Mucosa of descending colon (tissue), 3 donors: ENCODE measurements at regions not wholly inside any gene's neighbourhood (a gene's known extent, or its start where the extent isn't known, plus 50 kb on each side); places are given as distances from the start of the nearest gene placed in this dataset.

ENCODE experiments used
- ATAC-seq: fragments of 200-7000 bp; cut with Tn5 transposase; one replicate; pipeline ENCODE4 v1.9.1; 2020; ENCODE audit warnings: mild to moderate bottlenecking, moderate library complexity
- DNase-seq, 3 donors: peaks; one replicate each; pipeline ENCODE4 v3.0.0-alpha.2; 2020
- H3K36me3 ChIP-seq: fragments of 200-600 bp; one replicate; pipeline ENCODE4 v1.8.0; 2021; ENCODE audit warnings: low read depth, mild to moderate bottlenecking
- H3K4me1 ChIP-seq: fragments of 200-600 bp; one replicate; pipeline ENCODE4 v1.8.0; 2021; ENCODE audit warnings: low read depth, mild to moderate bottlenecking
- H3K4me3 ChIP-seq: fragments of 200-600 bp; one replicate; pipeline ENCODE4 v1.8.0; 2021; ENCODE audit warnings: mild to moderate bottlenecking
- H3K9me3 ChIP-seq: fragments of 200-600 bp; one replicate; pipeline ENCODE4 v1.8.0; 2021; ENCODE audit warnings: mild to moderate bottlenecking
- CTCF ChIP-seq: fragments of 200-600 bp; IDR thresholded peaks from one replicate; pipeline ENCODE4 v1.8.0; 2022; ENCODE audit warnings: antibody characterized with exemption, mild to moderate bottlenecking
- intact Hi-C, 2 donors: fragments of 100-400 bp; cut with DNase I in 1 of 2; cut with micrococcal nuclease in 1 of 2; formaldehyde crosslinking; loops; one replicate each; pipeline versions ENCODE4 v1.11.0 to v1.11.1; 2022; cut with DNase I, micrococcal nuclease
- donor health status: DM: no; HTN: no; CAD: no; lungs with moderate emphysema.
- donor health status: DM: no; HTN: no; CAD: no.
- donor health status: DM: no; HTN: yes; CAD: no.

- peaks cover 100% of the 10 kb centered on the region for H3K9me3 ChIP-seq
- H3K4me1 ChIP-seq = no peaks in the 10 kb centered on the region
Observed at GRCh38 chr12:34340534-34341361, 318.5 kb downstream of the ALG10 start.

GRCh38 chr12:34341362-34341733, 319.1 kb downstream of the ALG10 start:
- Histone ChIP-seq H3K4me1 (no peaks in the 10 kb centered on the region), H3K36me3 (no peaks in the 10 kb centered on the region), H3K9me3 (peaks cover 100% of the 10 kb centered on the region), H3K4me3 (no peak overlapping the region)
- DNase-seq (no peak), ATAC-seq (no peak)
- TF ChIP-seq CTCF = no peak
- intact Hi-C loops = no loop called here

More at GRCh38 chr12:34340534-34341361, 318.5 kb downstream of the ALG10 start:
- no peaks in the 10 kb centered on the region for H3K36me3 ChIP-seq
- no peak overlapping the region for H3K4me3 ChIP-seq
- intact Hi-C loops = no loop called here
- ATAC-seq (no peak), DNase-seq (no peak)
- TF ChIP-seq CTCF = no peak

GRCh38 chr12:34342048-34342447, 319.8 kb downstream of the ALG10 start:
- intact Hi-C loops = no loop called here
- no peak for DNase-seq
- Histone ChIP-seq H3K4me3 (no peak overlapping the region), H3K36me3 (no peaks in the 10 kb centered on the region), H3K4me1 (no peaks in the 10 kb centered on the region), H3K9me3 (peaks cover 100% of the 10 kb centered on the region)
- TF ChIP-seq CTCF = no peak
- no peak for ATAC-seq

- ATAC-seq (no peak), DNase-seq (no peak)
- H3K4me3 ChIP-seq = no peak overlapping the region
- no peak for TF ChIP-seq CTCF
- H3K36me3 ChIP-seq = no peaks in the 10 kb centered on the region
- peaks cover 99% of the 10 kb centered on the region for H3K9me3 ChIP-seq
- intact Hi-C loops = no loop called here
- H3K4me1 ChIP-seq = no peaks in the 10 kb centered on the region
Observed at GRCh38 chr12:34343345-34343744, 321.0 kb downstream of the ALG10 start.

GRCh38 chr12:34343766-34344165, 321.5 kb downstream of the ALG10 start:
- DNase-seq (no peak), ATAC-seq (no peak)
- H3K9me3 ChIP-seq = peaks cover 99% of the 10 kb centered on the region
- H3K4me1 ChIP-seq = no peaks in the 10 kb centered on the region
- no peak for TF ChIP-seq CTCF
- no peak overlapping the region for H3K4me3 ChIP-seq
- intact Hi-C loops = no loop called here
- no peaks in the 10 kb centered on the region for H3K36me3 ChIP-seq
